Transverse colon (tissue), 4 donors: ENCODE measurements at regions not wholly inside any gene's neighbourhood (a gene's known extent, or its start where the extent isn't known, plus 50 kb on each side); places are given as distances from the start of the nearest gene placed in this dataset.

Experiments
- DNase-seq: peaks from one replicate; pipeline ENCODE4 v3.0.0-alpha.2; 2019
- H3K27ac ChIP-seq, 4 donors: fragments of 200-600 bp; sonication (generic); 2 replicates each; pipeline ENCODE4 v1.5.1; 2016 to 2018; ENCODE audit warnings: inconsistent platforms in 4 of 4
- H3K27me3 ChIP-seq: fragments of 200-600 bp; sonication (generic); 2 replicates; pipeline ENCODE4 v1.5.1; 2017; ENCODE audit warnings: inconsistent platforms
- H3K36me3 ChIP-seq, 4 donors: fragments of 200-600 bp; sonication (generic); 2 replicates each; pipeline ENCODE4 v1.5.1; 2017 to 2019; ENCODE audit warnings: inconsistent platforms in 4 of 4
- H3K4me1 ChIP-seq, 4 donors: fragments of 200-600 bp; sonication (generic); 2 replicates each; pipeline ENCODE4 v1.5.1; 2017 to 2020; ENCODE audit warnings: inconsistent platforms in 4 of 4
- H3K4me3 ChIP-seq, 4 donors: fragments of 200-600 bp; sonication (generic); 1 replicate in 1 of 4; 2 replicates in 3 of 4; pipeline versions ENCODE4 v1.5.1 to v1.6.1; 2017 to 2019; ENCODE audit warnings: inconsistent platforms in 4 of 4
- H3K9me3 ChIP-seq, 2 donors: fragments of 200-600 bp; sonication (generic); 2 replicates each; pipeline ENCODE4 v1.5.1; 2017 to 2019; ENCODE audit warnings: inconsistent platforms in 2 of 2
- EP300 ChIP-seq: sonication (generic); formaldehyde crosslinking; IDR thresholded peaks from one replicate; pipeline ENCODE4 v1.6.1; 2017; ENCODE audit warnings: antibody characterized with exemption, low read depth
- POLR2A ChIP-seq: fragments of 450-650 bp; IDR thresholded peaks from one replicate; pipeline ENCODE4 v1.6.1; 2016; ENCODE audit warnings: antibody characterized with exemption, mild to moderate bottlenecking, moderate library complexity
- POLR2AphosphoS5 ChIP-seq, 3 donors: sonication (generic); formaldehyde crosslinking; IDR thresholded peaks; one replicate each; pipeline ENCODE4 v1.6.1; 2016; ENCODE audit warnings: antibody characterized with exemption in 3 of 3
- WGBS, 2 donors: methylation state at CpG; one replicate each; pipeline ENCODE4 v1.1.5; 2018; ENCODE audit warnings: low coverage in 1 of 2; 5-methylcytosine and 5-hydroxymethylcytosine counted together
- in situ Hi-C, 4 donors: fragments of 200-750 bp; cut with MboI; loops; one replicate each; pipeline versions ENCODE4 v1.15.0 to v1.15.1; 2017; ENCODE audit warnings: low sequenced_read_pairs in 3 of 4, low pct_ligation_motif_present in 1 of 4, low pct_unique_long_range_greater_than_20kb in 1 of 4
- intact Hi-C: fragments of 100-400 bp; cut with DNase I; formaldehyde crosslinking; loops from one replicate; pipeline ENCODE4 v1.15.1; 2023; ENCODE audit warnings: low total_unique reads
- TF ChIP-seq, protein P1 (sequence below), 5 experiments: fragments of 200-600 bp in 3 of 5; fragments of 450-650 bp in 2 of 5; sonication (generic) in 3 of 5; IDR thresholded peaks; 1 replicate in 2 of 5; 2 replicates in 3 of 5; pipeline ENCODE4 v1.5.1; 2016 to 2017; ENCODE audit warnings: antibody characterized with exemption in 5 of 5, inconsistent platforms in 3 of 5, mild to moderate bottlenecking in 2 of 5, moderate library complexity in 1 of 5

DNA sequence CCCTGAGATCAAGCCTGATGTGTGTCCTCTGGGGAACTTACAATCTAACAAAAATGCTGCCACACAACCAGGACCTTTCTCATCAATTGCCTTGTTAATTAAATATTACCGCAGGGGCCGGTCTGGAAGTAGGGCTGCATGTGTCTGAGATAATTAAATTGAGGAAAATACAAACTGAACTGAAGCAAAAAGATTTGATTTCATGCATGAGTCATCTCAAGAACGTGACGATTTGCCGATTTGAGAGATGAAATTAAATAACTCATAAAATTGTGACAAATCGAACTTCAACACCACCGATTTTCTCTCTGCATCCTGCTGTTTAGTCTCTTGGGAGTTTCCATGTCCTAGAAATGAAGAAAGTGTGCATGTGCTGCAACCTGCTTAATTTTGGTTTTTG, 94.6 kb upstream of the DAAM1 start:
- Histone ChIP-seq H3K27ac (no peak overlapping the region), H3K36me3 (no peaks in the 10 kb centered on the region), H3K4me1 (no peaks in the 10 kb centered on the region), H3K4me3 (no peak overlapping the region), H3K9me3 (no peaks in the 10 kb centered on the region), H3K27me3 (no peaks in the 10 kb centered on the region)
- 76 to 86% methylated on average over 7 of the region's 7 CpGs for WGBS, 2 donors
- intact Hi-C loops (loop anchor here (2.0 kb wide), 1 partner anchor 27 kb away; no protein-coding TSS in a partner anchor), in situ Hi-C loops (no loop called here)
- DNase-seq: no peak
- TF ChIP-seq EP300: no peak
- TF ChIP-seq POLR2A: no peak
- TF ChIP-seq, protein P1, sequence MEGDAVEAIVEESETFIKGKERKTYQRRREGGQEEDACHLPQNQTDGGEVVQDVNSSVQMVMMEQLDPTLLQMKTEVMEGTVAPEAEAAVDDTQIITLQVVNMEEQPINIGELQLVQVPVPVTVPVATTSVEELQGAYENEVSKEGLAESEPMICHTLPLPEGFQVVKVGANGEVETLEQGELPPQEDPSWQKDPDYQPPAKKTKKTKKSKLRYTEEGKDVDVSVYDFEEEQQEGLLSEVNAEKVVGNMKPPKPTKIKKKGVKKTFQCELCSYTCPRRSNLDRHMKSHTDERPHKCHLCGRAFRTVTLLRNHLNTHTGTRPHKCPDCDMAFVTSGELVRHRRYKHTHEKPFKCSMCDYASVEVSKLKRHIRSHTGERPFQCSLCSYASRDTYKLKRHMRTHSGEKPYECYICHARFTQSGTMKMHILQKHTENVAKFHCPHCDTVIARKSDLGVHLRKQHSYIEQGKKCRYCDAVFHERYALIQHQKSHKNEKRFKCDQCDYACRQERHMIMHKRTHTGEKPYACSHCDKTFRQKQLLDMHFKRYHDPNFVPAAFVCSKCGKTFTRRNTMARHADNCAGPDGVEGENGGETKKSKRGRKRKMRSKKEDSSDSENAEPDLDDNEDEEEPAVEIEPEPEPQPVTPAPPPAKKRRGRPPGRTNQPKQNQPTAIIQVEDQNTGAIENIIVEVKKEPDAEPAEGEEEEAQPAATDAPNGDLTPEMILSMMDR (IDR thresholded peaks at IDR 0.05): no peak
- TF ChIP-seq POLR2AphosphoS5 (IDR thresholded peaks at IDR 0.05): no peak

DNA sequence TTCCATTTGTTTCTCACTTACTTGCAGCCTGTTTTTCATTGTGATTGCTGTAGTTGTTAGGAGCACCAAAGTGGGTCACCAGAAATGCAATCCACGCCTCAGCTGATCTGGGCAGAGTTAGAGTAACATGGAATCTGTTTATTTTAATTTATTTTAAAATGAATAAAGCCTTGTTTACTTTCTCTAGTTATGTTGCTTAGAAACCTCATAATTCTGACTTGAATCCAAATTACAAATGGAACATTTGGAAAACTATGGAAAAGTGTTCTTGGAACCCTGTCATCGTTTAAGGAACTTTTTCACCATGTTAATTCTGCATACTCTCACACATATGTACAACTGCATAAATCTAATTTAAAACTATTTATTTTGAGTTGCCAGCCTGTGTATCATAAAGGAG, 92.2 kb upstream of the DAAM1 start:
- no peak for DNase-seq
- no peaks in the 10 kb centered on the region for H3K27me3 ChIP-seq
- in situ Hi-C loops (no loop called here), intact Hi-C loops (no loop called here)
- H3K36me3 ChIP-seq: no peaks in the 10 kb centered on the region
- no peaks in the 10 kb centered on the region for H3K4me1 ChIP-seq
- no peaks in the 10 kb centered on the region for H3K9me3 ChIP-seq
- no peak overlapping the region for H3K27ac ChIP-seq
- TF ChIP-seq EP300 (no peak), POLR2A (no peak), POLR2AphosphoS5 (IDR thresholded peaks at IDR 0.05) (no peak)
- TF ChIP-seq, protein P1 (IDR thresholded peaks at IDR 0.05): no peak
- WGBS, 2 donors: 29 to 45% methylated on average over 2 of the region's 2 CpGs
- no peak overlapping the region for H3K4me3 ChIP-seq

DNA sequence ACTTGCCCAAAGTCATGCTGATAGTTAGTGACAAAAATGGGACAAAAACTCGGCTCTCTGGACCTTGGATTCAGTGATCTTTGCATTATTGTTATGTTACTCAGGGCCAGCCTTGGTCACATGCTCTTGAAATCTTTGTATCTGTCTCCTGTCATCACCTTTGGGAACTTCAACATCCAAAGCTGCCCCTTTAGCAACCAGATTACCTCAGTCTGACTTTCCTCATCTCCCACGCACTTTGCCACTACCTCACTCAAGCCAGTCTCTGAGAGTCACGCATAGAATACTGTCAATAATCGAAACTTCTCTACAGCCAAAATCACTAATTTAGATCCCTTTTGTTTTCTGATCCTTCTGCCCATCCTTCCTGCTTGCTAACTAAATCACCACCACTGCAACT, 90.8 kb upstream of the DAAM1 start:
- Histone ChIP-seq H3K36me3 (no peaks in the 10 kb centered on the region), H3K4me3 (no peak overlapping the region), H3K9me3 (no peaks in the 10 kb centered on the region), H3K4me1 (no peaks in the 10 kb centered on the region), H3K27ac (no peak overlapping the region), H3K27me3 (no peaks in the 10 kb centered on the region)
- 78 to 86% methylated on average over 4 of the region's 4 CpGs for WGBS, 2 donors
- no peak for DNase-seq
- intact Hi-C loops (no loop called here), in situ Hi-C loops (no loop called here)
- no peak for TF ChIP-seq POLR2A
- TF ChIP-seq EP300: no peak
- TF ChIP-seq POLR2AphosphoS5 (IDR thresholded peaks at IDR 0.05): no peak
- TF ChIP-seq, protein P1 (IDR thresholded peaks at IDR 0.05): no peak

DNA sequence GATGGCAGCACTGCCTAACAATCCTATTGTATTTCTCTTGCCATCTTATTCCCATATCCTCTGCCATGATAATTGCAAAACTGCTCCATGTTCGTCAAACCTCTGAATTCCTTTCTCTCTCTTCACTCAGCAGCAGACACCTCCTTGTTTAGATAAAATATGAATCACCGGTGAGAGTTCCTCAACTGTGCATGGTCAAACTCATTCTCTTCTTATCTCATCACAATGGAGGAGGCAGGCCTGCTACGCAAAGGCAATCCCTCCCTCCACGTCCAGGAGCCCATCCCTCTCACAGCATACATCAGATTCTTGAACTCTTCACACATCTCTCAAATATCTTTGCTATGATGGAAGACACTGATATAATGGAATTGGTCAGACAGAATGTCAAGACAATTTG, 90.1 kb upstream of the DAAM1 start:
- intact Hi-C loops: no loop called here
- H3K27me3 ChIP-seq: no peaks in the 10 kb centered on the region
- no peaks in the 10 kb centered on the region for H3K36me3 ChIP-seq
- WGBS, 2 donors: 75 to 78% methylated on average over 2 to 4 of the region's 4 CpGs
- no peaks in the 10 kb centered on the region for H3K9me3 ChIP-seq
- H3K27ac ChIP-seq: no peak overlapping the region
- DNase-seq: no peak
- in situ Hi-C loops: no loop called here
- H3K4me1 ChIP-seq: no peaks in the 10 kb centered on the region
- TF ChIP-seq POLR2AphosphoS5 (IDR thresholded peaks at IDR 0.05) (no peak), POLR2A (no peak)
- TF ChIP-seq, protein P1 (IDR thresholded peaks at IDR 0.05): no peak
- no peak overlapping the region for H3K4me3 ChIP-seq
